Left renal pelvis (tissue), 4 donors: ENCODE measurements at regions not wholly inside any gene's neighbourhood (a gene's known extent, or its start where the extent isn't known, plus 50 kb on each side); places are given as distances from the start of the nearest gene placed in this dataset.
"Not testable (repeated sequence)": the region's sequence is repeated elsewhere in the genome, so short reads cannot be mapped to it uniquely, and the experiment has no call there.

ENCODE experiments used
- DNase-seq, 4 donors: peaks; one replicate each; pipeline ENCODE4 v3.0.0-alpha.2; 2013; ENCODE audit warnings: low read depth in 4 of 4, low spot score in 3 of 4

- DNase-seq = no peak
These were observed 102.3 kb upstream of the GATA6 start for GRCh38 chr18:22067109-22067508.

DNA sequence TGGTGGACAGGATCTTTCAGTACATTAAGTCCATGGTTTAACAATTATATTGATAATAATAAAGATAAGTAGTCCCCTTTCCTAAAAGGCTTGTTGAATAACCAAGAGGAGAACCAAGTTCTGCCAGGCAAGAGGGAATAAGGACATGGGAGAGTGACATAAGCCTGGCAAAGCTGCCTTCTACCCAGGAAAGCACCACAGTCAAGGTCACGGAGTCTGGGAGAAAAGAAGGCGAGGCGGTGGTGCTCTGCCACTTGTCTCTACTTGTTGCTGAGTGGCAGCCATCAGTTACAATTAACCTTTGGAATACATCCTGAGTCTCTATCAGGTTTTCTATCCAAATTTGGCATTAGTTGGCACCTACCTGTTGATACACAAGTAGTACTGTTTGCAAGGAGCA, 101.7 kb upstream of the GATA6 start:
- DNase-seq = no peak

DNA sequence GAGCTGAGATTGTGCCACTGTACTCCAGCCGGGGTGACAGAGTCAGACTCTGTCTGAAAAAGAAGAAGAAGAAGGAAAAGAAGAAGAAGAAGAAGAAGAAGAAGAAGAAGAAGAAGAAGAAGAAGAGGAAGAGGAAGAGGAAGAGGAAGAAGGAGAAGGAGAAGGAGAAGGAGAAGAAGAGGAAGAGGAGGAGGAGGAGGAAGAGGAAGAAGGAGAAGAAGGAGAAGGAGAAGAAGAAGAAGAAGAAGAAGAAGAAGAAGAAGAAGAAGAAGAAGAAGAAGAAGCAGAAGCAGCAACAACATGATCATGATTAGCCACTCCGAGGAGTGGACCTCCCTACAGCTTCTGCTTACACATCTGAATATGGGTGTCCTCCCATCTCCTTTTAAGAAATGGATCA, 100.6 kb upstream of the GATA6 start:
- DNase-seq = not testable (repeated sequence)

GRCh38 chr18:22069916-22070315, 99.5 kb upstream of the GATA6 start:
- DNase-seq = no peak

DNA sequence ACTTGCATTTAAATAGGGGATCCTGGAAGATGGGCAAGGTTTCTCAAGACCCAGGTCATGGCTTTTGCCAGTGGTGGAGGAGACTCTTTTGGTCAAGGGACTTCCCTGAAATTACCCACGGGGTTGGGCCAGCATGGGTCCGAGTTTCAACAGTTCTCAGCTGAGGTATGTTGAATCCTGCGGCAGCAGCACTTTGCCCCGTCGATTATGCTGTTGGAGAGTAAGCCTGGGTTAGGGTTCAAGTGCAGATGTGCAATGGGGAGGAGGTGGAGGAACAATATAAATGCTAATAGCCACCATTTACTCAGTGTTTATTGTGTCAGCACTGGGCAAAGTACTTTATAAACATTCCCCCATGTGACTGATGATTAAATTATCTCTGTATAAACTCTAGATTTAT, 96.0 kb upstream of the GATA6 start:
- DNase-seq = no peak

- no peak for DNase-seq
These were observed 94.9 kb upstream of the GATA6 start for GRCh38 chr18:22074282-22075070.

DNA sequence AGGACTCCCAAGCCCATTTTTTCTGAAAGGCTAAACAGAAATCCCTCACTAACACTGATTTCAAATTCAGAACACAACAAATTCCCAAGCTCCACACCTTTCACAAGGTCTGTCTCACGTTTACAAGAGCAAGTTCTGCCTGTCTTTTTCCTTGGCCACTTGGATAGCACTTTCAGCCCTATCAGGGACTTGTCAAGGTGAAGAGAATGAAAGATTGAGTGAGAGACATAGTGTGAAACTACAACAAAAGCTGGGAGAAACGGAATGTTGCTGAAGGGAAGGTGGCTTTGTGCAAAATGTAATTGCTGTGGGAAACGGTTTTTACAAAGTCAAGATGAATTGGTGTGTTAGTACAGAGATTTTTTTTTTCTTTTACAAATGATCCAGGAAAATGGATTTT, 89.4 kb upstream of the GATA6 start:
- DNase-seq = no peak

DNA sequence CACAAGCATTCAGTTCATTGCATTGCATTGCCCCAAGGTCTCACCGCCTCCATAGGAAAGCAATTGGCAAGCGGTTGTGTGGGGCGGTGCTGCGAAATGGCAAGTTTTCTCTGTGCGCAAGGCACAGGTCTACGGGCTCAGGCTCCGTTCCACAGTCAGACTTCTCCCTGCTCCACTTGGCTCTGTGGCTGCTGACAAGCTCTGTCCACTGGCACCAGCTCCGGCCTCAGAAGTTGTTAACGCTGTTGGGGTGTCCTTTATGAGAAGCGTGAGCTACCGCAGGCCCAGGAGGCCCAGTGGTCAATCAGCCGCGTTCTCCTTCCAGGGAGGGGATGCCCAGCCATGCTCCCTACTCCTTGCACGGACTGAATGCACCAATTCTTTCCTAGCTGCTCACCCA, 87.0 kb upstream of the GATA6 start:
- no peak for DNase-seq

- DNase-seq = no peak
These were observed 84.8 kb upstream of the GATA6 start for GRCh38 chr18:22084547-22084946.

- no peak for DNase-seq
These were observed 82.4 kb upstream of the GATA6 start for GRCh38 chr18:22086973-22087372.

DNA sequence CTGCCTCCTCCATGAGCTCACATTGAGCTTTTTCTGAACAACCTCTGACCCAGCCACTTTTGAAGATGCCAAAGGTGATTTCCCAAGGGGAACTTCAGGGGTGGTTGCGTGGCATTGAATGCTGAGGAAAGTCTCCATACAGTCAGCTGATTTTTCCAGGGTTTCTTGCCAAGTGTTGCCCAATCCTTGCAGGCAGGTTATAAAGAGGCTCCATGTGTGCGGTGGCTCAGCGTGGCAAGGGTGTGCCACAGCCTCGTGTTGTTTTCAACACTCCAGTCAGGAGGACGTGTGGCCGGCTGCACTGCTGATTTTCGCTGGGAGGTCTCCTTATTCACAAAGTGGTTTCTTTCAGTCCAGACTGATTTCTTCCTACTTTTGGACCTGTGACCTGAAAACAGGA, 81.4 kb upstream of the GATA6 start:
- no peak for DNase-seq

DNA sequence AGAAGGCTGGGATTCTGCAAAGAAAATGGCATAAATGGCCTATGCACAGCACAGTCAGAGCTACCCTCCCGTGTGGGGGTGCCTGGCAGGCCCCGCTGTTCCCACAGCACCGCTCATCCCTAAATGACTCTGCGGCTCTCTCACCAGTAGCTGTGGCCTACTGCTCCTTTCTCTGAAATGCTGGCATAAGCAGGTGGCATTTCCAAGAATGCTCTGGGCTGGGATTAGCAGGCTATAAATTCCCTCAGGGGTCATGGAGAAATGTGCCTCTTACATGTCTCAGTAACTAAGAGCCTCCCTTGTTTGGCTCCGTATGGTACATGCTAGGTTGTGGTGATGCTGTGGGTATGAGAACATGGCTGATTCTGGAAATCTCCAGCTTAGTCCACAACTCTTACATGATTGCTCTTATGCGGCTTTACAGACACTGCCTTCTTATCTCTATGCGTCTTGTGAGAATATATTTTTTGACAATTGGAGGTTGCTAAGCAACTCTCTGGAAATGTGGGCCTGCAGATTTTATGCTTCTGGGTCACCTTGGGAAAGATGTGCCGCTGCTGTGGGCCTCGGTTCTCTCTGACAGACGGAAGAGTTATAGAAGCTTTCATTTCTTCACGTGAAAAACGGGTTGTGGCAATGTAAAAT, 80.3 kb upstream of the GATA6 start:
- no peak for DNase-seq

- no peak for DNase-seq
These were observed 78.0 kb upstream of the GATA6 start for GRCh38 chr18:22091341-22091740.

DNA sequence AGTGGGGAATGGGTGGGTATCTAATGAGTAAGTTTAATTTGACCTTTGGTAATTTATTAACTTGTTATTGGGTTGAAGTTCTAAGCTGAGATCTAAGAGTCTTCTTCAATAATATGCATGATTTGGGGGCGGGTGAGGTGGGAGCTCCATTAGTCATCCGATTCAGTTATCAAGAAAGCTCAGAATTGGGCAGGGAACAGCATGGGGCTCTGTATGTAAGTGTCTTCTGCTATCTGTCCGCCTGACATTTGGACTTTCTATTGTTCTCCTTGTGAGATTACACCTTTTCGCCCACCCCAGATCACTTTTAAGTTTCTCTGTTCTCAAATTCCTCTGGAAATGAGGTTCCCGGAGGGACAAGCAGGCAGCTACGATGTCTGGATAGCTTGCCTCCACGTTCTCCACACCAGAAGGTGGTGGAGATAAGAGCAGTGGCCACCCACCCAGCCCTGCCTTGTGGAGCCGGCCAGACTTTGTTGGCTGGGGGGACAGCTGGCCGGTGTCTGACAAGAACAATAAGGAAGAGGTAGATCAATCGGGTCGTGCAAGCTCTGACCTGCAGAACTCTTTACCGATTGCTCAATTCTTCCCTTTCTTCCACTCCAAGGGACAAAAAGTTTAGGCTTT, 75.5 kb upstream of the GATA6 start:
- no peak for DNase-seq

GRCh38 chr18:22094358-22094734, 75.0 kb upstream of the GATA6 start:
- no peak for DNase-seq

DNA sequence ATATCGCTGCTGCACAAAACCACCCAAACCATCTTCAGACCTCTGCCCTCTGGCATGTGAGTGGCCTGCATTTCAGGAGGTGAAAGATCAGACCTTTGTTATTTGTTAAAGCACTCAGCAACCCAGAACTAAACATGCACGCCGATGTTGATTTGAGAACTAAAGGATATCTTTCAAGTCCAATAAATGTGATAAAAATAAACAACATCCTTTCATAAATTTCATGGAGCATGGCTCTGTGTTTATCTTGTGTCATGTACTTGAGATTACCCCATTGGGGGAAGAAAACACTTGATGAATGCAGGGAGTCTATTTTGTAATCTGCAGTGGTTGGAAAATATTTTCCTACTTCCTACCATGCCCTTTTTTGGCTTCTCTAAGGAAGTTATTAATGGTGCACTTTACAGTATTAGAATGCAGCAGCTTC, 70.8 kb upstream of the GATA6 start:
- no peak for DNase-seq

- no peak for DNase-seq
These were observed 69.5 kb upstream of the GATA6 start for GRCh38 chr18:22099925-22100324.

DNA sequence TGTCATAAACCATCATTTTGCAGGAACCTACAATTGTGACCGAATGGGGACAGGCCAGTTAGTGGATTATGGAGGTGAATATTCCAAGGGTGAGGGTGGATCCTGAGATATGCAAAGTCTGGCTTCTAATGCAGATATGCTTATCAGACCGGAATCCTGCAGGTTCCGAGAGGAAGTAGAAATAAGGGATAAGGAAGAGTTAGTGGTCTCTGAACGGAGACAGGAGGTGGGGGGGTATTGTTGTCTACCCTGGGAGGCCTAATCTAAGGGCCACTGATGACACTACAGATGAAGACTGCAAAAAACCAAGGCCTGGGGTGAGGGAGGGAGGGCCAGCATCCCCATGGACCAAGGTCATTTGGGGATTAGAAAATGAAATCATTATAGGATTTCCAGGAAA, 67.7 kb upstream of the GATA6 start:
- DNase-seq = no peak

- DNase-seq = peak in 1 of 4 donors; percentile 12
These were observed 66.3 kb upstream of the GATA6 start for GRCh38 chr18:22102953-22103646.

DNA sequence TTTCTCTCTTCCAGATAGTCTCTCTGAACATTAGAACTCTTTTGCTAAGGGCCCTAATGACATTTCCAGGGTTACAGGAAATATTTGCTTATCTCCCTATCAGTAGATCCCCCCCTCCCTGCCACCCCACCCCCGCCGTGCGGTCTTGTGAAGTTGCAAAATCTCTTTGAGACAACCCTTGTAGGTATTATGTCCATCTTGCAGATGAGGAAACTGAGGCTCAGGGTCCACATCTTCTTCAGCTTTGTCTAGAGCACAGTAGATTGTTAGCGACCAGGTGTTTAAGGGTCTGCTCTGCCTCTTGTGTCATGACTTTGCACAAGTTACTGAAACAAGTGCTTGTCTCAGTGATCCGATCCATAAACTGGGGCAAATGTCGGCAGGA, 65.8 kb upstream of the GATA6 start:
- no peak for DNase-seq

- no peak for DNase-seq
These were observed 62.7 kb upstream of the GATA6 start for GRCh38 chr18:22106536-22107292.
